HG03064 (cell line): ENCODE measurements at regions not wholly inside any gene's neighbourhood (a gene's known extent, or its start where the extent isn't known, plus 50 kb on each side); places are given as distances from the start of the nearest gene placed in this dataset.
"Not testable (repeated sequence)": the region's sequence is repeated elsewhere in the genome, so short reads cannot be mapped to it uniquely, and the experiment has no call there.

Experiments used
- ATAC-seq: cut with Tn5 transposase; IDR thresholded peaks from one replicate; pipeline ENCODE4 v1.9.1; 2021; ENCODE audit warnings: low read depth; ENCODE audit not compliant: unreplicated experiment

DNA sequence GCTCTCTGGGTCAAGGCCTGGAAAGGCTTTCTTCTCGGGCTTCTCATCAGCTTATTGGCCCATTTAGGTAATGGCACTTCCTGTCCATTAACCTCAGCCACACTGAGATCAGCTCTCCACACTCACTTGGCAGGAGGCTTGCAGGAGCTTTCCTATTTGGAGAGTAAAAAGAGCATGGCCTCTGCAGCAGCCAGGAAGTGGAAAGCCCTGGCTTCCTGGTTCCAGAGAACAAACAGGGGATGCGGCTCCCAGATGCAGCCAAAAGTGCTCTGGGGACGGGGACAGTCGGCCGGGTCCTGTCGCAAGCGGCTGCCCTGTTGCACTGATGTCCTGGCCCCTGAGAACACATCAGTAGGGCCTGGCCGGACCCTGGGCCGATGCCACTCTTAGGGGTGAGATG, 4462.4 kb upstream of the TPTE start:
- ATAC-seq: not testable (repeated sequence)

DNA sequence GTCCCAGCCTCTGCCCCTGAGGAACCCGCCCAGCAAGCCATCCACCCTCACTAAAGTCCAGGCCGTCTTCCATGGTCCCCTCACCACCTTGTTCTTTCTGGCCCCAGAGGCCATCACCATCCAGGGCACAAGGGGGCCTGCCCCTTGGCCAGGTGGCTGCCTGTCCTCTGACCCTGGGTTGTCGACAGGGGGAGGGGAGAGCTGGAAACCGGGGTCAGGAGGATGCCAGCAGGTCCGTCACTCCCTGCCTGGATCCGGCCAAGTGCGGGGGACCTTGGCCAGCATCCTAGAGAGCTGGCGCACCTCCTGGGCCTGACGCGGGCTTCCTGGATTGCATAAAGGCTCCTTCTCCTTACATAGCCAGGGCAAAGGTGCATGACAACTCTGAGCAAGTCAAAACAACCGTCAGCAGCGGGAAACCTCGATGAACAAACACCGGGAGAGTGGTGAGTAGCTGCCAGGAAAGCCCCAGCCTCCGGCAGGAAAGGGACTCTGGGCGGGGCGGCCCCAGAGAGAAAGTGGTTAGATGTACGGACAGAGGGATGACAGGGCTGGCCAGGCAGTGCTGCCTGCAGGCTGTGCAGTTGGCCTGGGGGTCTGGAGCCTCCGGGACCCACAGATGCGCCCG, 4461.2 kb upstream of the TPTE start:
- not testable (repeated sequence) for ATAC-seq

DNA sequence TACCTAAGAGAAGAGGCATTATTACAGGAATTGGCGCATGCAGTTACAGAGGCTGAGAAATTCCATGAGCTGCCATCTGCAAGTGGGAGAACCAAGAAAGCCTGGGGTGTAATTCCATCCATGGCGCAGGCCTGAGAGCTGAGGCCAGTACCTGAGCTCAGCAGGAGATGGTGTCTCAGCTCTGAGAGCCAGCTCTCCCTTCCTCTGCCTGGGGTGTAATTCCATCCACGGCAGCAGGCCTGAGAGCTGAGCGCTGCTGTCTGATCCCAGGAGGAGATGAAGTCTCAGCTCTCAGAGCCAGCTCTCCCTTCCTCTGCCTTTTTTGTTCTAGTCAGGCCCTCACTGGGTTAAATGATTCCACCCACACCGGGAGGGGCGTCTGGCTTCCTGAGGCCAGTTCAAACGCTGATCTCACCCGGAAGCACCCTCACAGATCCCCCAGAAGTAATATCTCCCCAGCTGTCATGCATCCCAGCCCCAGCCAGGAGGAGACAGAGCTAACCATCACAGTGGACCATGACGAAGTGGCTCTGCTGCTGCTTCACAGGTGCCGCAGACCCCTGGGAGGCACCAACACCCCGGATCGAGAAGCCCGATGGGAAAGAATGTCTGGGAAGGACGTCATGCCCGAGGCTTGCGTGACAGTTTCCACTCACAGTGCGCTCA, 4454.9 kb upstream of the TPTE start:
- not testable (repeated sequence) for ATAC-seq

DNA sequence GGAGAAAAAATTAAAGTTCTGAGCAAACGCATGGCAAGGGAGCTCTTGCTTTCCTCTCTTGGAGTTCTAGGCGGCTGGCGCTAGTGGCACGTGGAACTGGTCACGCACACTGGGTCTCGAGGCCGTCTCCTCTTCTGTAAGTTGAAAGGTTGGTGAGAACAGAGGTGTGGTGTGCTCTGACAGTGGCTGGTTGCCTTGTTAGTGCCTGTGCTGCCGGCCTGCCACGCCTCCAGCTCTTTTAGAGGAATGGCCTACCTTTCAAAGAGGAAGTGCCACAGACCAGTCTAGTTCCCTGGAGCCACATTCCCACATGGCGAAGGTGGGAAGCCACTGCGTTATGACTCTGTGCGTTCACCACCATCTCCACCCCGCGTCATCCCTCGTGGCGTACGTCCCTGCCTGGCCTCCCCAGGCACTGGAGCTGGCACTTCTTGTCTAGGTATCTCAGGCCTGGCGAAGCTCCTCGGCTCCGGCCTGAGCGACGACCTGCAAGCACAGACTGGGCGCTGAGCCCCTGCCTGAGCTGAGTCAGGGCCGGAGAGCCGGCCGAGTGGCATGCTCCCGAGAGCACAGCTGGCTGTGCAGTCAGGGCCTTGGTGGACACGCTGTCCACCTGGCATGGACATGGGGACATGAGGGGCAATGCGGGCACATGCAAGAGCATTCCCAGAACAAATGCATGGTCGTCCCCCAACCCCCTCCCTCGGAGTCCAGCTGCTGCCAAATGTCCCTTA, 4453.1 kb upstream of the TPTE start:
- ATAC-seq: not testable (repeated sequence)

DNA sequence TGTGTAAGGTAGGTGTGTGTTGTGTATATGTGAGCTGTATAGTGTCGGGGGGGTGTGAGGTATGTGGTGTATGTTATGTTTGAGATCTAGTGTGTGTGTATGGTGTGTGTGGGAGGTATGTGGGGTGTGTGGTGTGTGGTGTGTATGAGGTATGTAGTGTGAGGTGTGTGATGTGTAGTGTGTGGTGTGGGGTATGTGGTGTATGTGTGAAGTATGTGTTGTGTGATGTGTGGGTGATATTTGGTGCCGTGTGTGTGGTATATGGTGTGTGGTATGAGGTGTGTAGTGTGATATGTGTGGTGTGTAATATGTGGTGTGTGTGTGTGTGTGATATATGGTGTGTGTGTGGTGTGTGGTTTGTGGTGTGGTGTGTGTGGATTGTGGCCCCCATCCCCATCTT, 4451.2 kb upstream of the TPTE start:
- ATAC-seq: not testable (repeated sequence)

DNA sequence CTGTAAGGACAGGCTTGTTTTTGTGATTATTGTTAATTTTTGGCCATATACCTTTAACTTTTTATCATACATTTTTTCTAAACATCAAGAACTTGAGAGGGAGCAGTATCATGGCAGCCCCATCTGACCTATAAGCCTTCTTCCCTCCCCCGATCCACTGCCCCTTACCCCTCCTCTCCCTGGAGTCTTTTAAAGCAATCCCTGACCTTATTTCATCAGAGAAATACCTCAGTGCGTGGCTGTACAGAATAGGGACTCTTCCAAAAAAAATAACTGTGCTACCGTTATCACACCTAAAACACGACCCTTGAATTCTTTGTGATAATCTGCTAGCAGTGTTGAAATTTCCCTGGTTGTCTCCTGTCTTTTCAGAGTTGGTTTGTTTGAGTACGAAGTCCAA, 4448.7 kb upstream of the TPTE start:
- ATAC-seq: not testable (repeated sequence)

DNA sequence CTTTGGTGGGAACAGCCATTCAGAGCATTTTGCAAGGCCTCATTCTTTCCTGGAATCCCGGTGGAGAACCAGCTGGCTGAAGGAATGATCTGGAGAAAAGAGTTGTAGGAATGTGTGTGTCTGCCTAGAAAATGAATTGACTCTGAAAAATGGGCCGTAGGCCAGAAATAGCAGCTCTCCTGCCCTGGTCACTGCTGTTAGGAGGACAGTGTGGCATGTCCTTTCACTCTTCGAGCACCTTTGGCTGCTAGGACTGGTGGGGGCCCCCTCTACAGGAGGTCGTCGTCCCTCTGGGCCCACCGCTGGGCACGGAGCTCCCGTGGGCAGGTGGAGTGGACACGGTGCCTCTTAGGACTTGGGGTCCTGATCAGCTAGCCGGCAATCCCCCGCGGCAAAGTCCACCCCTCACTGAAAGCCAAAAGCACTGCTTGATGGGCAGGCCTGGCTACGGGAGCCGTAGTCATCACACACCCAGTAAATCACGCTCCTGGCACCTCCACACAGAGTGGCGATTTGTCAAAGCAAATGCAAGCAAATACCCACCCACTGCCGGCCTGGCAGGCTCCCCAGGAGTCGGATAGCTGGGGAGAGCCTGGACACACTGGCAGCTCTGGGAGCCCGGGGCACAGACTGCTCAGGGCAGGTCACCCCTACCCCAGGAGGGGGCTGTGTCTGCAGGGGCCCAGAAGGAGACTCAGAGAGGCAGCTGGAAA, 4447.2 kb upstream of the TPTE start:
- not testable (repeated sequence) for ATAC-seq

DNA sequence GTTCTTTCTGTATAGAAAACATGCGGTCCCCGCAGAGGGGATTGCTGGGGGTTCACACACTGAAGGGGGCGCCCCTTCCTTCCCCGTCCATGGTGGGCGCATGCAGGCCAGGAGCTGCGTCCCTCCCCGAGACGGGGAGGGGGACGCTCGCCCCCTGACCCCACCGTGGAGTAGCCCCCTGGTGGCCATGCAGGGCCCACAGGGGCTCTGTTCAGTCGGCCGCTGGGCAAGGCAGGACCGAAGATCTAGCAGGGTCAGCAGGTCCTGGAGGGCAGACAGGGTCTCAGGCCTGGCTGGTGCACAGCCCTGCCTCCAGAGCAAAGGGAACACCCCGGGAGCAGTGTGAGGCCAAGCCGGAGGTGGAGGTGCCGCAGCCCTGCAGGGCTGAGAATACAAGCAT, 4446.4 kb upstream of the TPTE start:
- not testable (repeated sequence) for ATAC-seq

DNA sequence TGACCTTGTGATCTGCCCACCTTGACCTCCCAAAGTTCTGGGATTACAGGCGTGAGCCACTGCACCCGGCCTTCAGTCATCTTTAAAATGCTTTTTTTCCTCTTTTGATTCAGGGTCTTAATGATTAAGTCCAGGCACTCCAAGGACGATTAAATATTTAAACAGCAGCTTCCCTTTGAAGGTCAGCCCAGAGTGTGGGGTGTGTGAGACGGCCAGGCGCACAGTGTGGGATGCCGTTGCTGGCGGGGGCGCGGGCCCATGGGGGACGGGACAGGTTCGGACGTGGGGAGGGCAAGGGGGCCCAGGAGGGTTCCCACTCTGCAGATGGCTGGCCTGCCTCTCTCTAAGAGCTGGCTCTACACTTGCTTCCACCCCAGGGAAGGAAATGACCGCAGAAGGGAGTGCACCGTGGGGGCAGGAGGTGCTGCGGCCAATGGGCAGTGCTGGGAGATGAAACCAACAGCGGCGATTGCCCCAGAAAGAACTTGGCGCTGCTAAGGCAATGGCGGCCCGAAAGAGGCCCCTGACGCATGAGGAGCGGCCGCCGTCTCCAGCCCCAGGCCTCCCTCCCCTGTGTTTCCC, 4445.7 kb upstream of the TPTE start:
- not testable (repeated sequence) for ATAC-seq

DNA sequence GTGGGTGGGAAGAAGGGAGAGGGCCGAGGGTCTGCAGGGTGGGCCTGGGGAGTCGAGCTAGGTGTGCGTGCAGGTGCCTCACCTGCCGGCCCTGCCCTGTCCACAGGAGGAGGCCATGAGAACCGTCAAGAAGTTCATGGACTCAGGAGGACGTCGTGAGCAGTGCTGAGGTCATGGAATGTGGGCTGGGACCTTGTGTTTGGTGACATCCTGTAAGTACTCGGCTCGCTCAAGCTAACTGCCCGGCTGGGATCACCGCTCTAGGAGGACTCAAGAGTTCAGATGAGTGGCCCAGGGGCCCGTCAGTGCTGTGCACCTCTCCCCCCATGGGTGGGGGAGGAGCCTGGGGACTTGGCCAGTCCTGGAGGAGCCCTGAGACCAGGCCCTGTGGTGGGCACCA, 4444.0 kb upstream of the TPTE start:
- ATAC-seq: not testable (repeated sequence)

DNA sequence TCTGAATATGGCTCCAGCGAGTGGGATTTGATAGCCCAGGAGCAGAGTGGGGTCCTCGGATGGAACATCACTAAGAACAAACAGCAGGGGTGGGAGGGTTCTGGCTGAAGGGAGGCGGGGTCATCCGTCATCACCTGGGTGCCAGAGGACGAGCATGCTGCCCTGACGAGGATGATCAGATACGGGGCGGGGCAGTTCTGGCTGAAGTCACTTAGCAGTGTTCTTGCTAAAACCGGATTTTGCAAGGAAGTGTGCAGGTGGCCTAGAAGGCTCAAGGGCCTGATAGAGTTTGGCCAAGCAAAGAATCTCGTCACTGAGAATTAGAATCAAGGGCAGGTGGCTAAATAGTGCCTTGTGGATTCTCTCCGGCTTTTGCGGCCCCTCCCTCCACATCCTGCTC, 4442.5 kb upstream of the TPTE start:
- ATAC-seq: not testable (repeated sequence)

DNA sequence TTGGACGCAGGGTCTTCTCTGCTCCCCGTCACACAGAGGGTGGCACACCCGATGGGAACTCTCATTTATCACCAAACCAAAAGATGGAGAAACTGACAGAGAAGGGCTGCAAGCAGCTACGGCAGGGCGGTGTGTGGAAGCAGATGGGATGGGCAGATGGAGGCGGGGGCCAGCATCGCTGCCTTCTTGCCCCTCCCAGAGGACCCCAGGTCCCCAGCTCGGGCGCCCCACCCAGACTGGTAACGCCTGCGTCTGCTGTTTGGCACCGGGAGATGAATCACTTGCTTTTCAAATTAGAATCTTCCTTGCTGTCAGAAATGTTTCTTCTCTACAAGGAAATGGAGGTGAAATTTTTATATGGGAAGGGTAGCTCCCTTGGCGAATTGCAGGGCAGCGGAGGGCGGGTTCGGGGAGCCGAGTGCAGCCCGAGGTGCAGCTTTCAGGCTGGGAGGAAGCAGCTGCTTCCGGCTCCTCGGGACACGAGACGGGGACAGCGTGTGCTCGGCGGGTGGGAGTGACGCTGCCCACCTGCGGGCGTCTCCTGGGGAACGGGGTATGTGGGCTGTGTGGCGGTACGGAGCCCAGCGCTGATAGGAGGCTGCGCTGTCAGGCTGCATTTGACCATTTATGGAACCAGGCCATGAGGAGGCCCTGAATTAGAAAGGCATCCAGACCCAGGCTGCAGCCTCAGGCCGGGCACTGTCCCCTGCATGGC, 4440.3 kb upstream of the TPTE start:
- ATAC-seq: not testable (repeated sequence)

DNA sequence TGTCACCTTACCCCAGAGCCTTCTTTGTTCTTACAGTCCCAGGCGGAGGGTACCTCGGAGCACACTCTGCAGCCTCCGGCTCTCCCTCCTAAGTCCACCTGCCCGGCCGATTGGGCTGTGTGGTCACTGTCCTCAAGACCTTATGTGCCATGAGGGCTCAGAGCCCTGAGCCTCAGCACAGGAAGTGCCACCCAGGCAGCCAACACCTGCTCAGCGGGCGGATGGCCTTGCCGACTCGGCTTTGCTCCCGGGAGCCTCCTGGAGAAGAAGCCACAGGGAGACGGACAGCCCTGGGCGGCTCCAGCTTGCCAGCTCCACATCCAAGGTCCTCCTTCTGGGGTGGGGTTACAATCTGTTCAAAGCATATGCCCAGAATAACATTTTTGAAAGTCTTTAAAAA, 4439.2 kb upstream of the TPTE start:
- not testable (repeated sequence) for ATAC-seq

DNA sequence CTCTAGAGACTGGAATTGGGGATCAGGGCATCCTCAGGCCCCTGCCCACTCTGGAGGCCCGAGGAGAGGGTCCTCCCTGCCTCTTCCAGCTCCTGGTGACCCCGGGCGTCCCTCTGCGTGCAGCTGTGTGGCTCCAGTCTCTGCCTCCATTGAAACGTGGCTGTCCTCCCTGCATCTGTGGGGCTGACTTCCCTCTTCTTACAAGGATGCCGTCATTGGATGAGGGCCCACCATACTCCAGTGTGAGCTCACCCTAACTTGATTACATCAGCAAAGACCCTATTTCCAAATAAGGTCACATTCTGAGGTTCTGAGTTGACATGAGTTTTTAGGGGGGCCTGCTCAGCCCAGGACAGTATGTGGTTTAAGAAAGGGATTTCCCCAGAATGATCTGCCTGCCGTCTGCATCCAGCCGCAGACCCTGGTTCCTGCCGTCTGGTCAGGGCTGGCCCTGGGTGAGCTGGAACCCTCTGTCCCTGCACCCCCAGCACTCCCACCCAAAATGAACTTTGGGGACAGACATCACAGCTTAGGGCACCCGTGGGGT, 4437.7 kb upstream of the TPTE start:
- not testable (repeated sequence) for ATAC-seq

DNA sequence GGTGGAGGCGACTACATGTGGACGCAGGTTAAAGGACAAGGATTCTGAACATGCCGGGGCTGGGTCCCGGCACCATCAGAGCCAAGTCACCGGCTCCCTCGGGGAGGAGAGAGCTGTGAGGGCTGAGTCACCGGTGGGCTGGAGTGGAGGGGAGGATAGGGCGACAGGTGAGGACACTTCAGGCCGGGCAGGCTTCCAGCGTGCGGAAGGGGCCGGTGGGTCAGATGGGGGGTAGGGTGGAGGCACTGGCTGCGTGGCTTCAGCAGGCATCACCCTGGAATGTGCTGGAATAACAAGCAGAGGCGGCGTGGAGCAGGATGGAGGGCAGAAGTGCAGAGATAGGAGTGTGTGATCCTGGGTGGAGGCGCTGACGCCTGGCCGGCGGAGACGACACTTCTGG, 4435.3 kb upstream of the TPTE start:
- not testable (repeated sequence) for ATAC-seq

DNA sequence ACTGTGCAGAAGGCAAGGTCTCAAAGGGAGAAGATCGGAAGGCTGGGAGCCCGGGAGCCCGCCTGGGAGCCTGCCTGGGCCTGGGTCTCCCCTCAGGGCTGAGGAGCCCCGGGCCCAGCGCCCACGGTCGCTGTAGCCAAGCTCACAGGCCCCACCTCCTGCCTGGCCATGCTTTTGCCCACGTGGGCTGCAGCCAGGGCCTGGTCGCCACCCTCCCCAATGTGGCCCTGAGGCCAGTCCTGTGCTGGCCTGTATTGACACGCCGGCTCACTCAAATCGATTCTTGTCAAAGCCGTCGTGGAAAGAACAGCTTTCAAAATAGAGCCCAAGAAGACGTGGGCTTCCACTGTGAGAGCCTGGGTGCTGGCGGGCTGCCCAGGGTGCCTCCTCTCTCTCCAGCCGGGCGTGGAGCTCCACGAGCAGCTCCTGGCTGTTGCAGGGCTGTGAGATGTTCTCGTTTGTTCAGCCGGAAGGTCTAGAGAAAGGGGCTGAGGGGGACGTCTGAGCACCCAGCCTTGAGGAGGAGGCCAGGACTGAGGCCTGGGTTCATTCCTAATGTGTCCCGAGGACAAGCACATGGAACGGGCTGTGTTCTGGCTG, 4433.7 kb upstream of the TPTE start:
- not testable (repeated sequence) for ATAC-seq

DNA sequence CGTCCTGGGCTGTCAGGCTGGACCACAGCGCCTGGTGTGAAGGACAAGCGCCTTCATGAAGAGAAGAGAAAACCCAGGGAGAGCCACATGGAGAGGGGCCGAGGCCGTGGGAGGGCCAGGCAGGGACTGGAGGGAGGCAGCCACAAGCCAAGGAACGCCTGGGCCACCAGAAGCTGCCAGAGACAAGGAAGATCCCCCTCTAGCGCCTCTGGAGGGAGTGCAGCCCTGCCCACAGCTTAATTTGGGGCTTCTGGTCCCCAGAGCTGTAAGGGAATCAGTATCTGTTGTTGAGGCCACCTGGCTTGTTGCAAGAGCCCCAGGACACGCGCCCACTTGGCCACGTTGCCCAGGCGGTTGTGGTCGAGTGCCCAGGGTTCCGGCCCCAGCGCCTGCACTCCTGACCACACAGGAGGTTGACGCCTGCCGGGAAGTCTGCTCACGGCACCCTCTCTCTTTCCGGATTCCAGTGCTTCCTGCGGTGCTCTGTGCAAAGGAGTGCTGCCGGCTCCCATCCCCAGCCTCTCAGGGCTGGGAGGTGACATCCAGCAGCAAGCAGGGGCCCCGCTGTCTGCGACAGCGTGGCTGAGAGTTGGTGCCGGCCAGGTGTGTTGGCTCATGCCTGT, 4431.0 kb upstream of the TPTE start:
- not testable (repeated sequence) for ATAC-seq

DNA sequence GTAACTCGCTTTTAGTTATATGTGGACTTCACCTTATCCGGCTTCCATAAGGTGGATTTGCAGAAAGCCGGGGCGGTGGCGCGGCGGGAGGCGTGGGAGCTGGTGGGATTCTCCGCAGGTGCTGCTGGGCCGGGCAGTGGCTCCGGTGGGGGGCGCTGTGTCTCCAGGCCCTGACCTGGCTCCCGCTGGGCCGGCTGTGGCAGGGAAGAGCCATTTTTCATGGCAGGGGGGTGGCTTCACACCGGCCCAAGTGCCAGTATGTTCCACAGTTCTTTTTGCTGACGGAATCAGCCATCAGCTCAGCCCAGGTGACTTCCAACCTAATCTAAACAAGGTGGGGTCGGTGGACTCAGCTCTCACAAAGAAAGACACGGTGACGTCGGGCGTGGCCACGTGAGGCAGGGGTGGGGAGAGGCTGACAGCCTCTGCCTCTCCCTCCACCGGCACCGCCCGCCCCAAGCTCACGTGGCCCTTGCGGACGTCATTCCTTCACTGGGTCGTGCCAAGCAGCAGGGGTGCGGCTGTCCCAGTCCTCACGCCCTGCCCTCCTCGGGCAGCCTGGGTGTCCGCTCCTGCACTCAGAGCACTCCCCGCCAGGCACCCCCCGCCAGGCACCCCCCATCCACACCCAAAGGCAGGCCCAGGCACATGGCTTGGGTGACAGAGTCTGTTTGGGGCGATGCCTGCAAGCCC, 4429.9 kb upstream of the TPTE start:
- ATAC-seq: not testable (repeated sequence)
